ENCODE measurements at regions not wholly inside any gene's neighbourhood (a gene's known extent, or its start where the extent isn't known, plus 50 kb on each side); places are given as distances from the start of the nearest gene placed in this dataset.
"Not testable (repeated sequence)": the region's sequence is repeated elsewhere in the genome, so short reads cannot be mapped to it uniquely, and the experiment has no call there.

GRCh38 chr2:43144263-43144662 is 82.1 kb downstream of the ZFP36L2 start:
- intact Hi-C loops (cut with DNase I), result no loop called here
- no peaks in the 10 kb centered on the region for H3K36me3 ChIP-seq
- DNase-seq, result no peak
- H3K9me3 ChIP-seq, result no peaks in the 10 kb centered on the region
- peaks cover 3 to 29% (median 17%) of the 10 kb centered on the region in 9 donors for H3K4me1 ChIP-seq
- ATAC-seq, result no peak
- H3K27ac ChIP-seq, result no peak overlapping the region
- TF ChIP-seq CTCF (IDR thresholded peaks at IDR 0.05), result no peak
- H3K4me3 ChIP-seq, result no peak overlapping the region
- 87 to 92% methylated on average over 2 of the region's 2 CpGs for WGBS, 2 donors
- H3K27me3 ChIP-seq, result no peaks in the 10 kb centered on the region

DNA sequence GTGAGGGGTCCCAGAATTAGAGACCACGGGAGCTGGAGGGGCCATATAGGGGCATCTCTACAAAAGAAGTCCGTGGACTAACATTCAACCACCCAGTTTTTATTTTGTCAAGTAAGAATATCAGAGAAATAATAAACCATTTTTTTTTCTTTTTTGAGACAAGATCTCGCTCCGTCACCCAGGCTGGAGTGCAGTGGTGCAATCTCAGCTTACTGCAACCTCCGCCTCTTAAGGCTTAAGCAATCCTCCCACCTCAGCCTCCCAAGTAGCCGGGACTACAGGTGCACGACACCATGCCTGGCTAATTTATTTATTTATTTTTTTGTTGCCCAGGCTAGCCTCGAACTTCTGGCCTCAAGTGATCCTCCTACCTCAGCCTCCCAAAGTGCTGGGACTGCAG is 82.7 kb downstream of the ZFP36L2 start:
- intact Hi-C loops (cut with DNase I), result no loop called here
- Histone ChIP-seq H3K9me3 (no peaks in the 10 kb centered on the region), H3K4me3 (no peak overlapping the region), H3K27ac (no peak overlapping the region), H3K4me1 (peaks cover 3 to 32% (median 17%) of the 10 kb centered on the region in 9 donors), H3K27me3 (no peaks in the 10 kb centered on the region), H3K36me3 (no peaks in the 10 kb centered on the region)
- DNase-seq, result no peak
- 85% methylated on average over 8 of the region's 8 CpGs for WGBS, 2 donors
- TF ChIP-seq CTCF (IDR thresholded peaks at IDR 0.05), result no peak
- ATAC-seq, result no peak

DNA sequence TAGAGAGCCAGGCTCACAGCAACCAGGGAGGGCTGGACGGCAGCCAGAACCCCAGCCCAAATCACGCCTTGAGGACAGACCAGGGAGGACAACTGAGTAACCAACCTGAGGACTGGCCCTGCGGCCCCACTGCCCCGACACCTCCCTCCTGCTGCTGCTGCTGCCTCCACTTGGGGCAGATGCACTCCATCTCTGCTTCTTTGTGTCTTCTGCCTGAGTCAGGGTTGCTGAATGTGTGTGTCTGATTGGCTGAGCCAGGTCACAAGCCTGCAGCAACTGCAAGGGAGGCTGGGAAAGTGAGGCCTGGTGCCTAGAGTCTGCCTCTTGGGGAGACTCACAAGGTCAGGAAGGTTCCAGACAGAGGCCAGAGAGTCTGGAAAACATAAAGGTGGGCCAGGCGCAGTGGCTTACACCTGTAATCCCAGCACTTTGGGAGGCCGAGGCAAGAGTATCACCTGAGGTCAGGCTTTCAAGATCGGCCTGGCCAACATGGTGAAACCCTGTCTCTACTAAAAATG is 83.4 kb downstream of the ZFP36L2 start:
- WGBS, 2 donors, result 96 to 99% methylated on average over 7 of the region's 7 CpGs
- intact Hi-C loops (cut with DNase I), result no loop called here
- no peaks in the 10 kb centered on the region for H3K9me3 ChIP-seq
- ATAC-seq, result no peak
- H3K27me3 ChIP-seq, result no peaks in the 10 kb centered on the region
- peak in 1 of 9 donors; percentile 8 for TF ChIP-seq CTCF (IDR thresholded peaks at IDR 0.05)
- H3K4me3 ChIP-seq, result no peak overlapping the region
- H3K36me3 ChIP-seq, result no peaks in the 10 kb centered on the region
- H3K27ac ChIP-seq, result peak overlapping the region in 1 of 10 donors; percentile 29
- DNase-seq, result no peak
- H3K4me1 ChIP-seq, result peaks cover 3 to 39% (median 17%) of the 10 kb centered on the region in 9 donors

GRCh38 chr2:43141636-43142151 is 84.7 kb downstream of the ZFP36L2 start:
- intact Hi-C loops (cut with DNase I); ATAC-seq; H3K4me3 ChIP-seq; H3K36me3 ChIP-seq; H3K27me3 ChIP-seq; DNase-seq; H3K9me3 ChIP-seq: not testable (repeated sequence)
- 97 to 99% methylated on average over 7 of the region's 7 CpGs for WGBS, 2 donors
- Histone ChIP-seq H3K27ac (peak overlapping the region in 1 of 10 donors; percentile 29), H3K4me1 (peaks cover 3 to 50% (median 21%) of the 10 kb centered on the region in 9 donors)

GRCh38 chr2:43139996-43140621 is 86.3 kb downstream of the ZFP36L2 start:
- ATAC-seq (peak; percentile 56 to 88 (median 75)), DNase-seq (peak; percentile 65 to 73)
- peaks cover 12 to 63% (median 30%) of the 10 kb centered on the region in 9 donors for H3K4me1 ChIP-seq
- H3K27ac ChIP-seq, result peak overlapping the region; percentile 36 to 86 (median 70)
- H3K4me3 ChIP-seq, result no peak overlapping the region
- no peaks in the 10 kb centered on the region for H3K9me3 ChIP-seq
- no peaks in the 10 kb centered on the region for H3K27me3 ChIP-seq
- 41 to 61% methylated on average over 11 of the region's 11 CpGs for WGBS, 2 donors
- TF ChIP-seq CTCF (IDR thresholded peaks at IDR 0.05), result no peak
- intact Hi-C loops (cut with DNase I), result loop anchor here in 4 of 10 donors (10.0 kb wide), 2 partner anchors 115 to 345 kb away; no protein-coding TSS in a partner anchor
- no peaks in the 10 kb centered on the region for H3K36me3 ChIP-seq

Measured in heart right ventricle (tissue), 16 donors.